HG02840 (cell line): ENCODE measurements at regions not wholly inside any gene's neighbourhood (a gene's known extent, or its start where the extent isn't known, plus 50 kb on each side); places are given as distances from the start of the nearest gene placed in this dataset.
"Not testable (repeated sequence)": the region's sequence is repeated elsewhere in the genome, so short reads cannot be mapped to it uniquely, and the experiment has no call there.

Source experiments
- ATAC-seq: cut with Tn5 transposase; IDR thresholded peaks from one replicate; pipeline ENCODE4 v1.9.1; 2021; ENCODE audit warnings: mild to moderate bottlenecking, moderate library complexity, moderate number of reproducible peaks; ENCODE audit not compliant: unreplicated experiment, low FRiP score

DNA sequence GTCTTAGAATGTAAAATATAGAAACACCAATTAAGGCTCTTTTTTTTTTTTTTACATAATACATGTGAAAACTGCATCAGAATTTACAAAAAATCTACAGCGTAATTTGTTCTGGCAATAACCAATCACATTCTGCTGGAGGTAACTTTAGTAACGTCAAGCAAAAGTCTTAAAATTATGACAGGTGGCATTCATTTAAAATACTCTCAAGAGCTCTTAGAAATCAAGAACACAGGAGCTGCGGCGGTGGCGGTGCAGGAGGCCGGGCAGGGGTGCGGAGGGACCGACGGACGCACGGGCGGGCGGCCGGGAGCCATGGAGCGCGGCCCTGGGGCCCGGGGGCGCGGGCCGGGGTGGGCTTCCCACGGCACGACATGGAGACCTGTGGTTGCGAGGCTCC lies 202.4 kb downstream of the USP22 start:
- ATAC-seq, result not testable (repeated sequence)

- not testable (repeated sequence) for ATAC-seq
Observed at GRCh38 chr17:20840987-20841865, 201.6 kb downstream of the USP22 start.

DNA sequence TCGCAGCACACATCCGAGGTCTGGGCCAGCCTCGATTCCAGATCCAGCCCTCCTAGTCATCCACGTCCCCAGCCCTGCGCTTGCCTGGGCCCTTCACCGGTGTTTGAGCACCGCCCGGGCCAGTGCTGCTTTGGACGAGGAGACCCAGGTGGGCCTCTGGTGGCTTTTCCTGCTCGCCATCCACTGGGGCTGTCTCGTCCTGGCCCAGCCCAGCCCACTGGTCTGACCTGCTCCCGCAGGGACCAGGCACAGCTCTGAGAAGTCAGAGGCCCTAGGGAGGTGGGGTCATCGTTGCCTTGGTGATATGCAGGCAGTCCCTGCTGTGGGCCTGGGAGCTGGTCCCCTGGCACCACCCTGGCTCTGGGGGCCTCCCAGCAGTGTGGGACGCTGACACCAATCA lies 200.8 kb downstream of the USP22 start:
- not testable (repeated sequence) for ATAC-seq

DNA sequence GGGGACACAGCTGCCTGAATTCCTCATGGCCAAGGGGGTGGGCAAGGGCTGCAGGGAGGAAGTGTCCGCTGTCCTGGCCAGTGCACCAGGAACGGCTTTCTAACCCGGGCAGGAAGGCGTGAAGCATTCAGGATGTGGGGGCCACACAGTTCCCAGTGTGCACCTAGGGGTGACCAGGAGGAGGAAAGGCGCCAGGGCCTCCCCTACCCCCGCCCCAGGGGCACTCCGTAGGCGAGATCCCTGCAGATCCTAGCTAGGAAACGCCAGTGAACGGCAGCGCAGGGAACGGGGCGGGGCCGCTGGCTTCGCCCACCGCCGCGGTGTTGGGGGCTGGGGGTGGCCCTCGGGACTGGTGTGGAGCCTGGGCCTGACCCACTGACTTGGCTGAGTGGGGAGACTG lies 199.6 kb downstream of the USP22 start:
- not testable (repeated sequence) for ATAC-seq

DNA sequence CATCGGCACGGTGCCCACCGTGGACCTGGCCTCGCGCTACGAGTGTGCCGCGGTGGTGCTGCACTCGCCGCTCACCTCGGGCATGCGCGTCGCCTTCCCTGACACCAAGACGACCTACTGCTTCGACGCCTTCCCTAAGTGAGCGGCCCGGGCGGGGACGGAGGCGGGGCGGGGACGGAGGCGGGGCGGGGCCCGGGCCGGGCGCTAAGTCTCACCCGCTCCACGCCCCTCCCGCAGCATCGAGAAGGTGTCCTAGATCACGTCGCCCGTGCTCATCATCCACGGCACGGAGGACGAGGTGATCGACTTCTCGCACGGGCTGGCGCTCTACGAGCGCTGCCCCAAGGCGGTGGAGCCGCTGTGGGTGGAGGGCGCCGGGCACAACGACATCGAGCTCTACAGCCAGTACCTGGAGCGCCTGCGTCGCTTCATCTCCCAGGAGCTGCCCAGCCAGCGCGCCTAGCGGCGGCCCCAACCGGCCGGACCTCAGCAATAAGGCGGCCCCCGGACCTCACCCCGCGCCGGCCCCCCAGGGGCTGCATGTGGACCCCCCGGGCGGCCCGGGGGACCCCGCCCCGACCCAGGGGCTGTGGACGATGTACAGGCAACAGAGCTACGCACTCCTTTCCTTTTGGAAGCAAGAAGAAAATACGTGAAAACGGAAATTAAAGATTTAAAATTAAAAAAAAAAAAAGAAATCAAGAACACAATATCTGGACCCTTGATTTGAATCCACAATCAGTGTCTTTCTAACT lies 198.8 kb downstream of the USP22 start:
- ATAC-seq, result not testable (repeated sequence)

DNA sequence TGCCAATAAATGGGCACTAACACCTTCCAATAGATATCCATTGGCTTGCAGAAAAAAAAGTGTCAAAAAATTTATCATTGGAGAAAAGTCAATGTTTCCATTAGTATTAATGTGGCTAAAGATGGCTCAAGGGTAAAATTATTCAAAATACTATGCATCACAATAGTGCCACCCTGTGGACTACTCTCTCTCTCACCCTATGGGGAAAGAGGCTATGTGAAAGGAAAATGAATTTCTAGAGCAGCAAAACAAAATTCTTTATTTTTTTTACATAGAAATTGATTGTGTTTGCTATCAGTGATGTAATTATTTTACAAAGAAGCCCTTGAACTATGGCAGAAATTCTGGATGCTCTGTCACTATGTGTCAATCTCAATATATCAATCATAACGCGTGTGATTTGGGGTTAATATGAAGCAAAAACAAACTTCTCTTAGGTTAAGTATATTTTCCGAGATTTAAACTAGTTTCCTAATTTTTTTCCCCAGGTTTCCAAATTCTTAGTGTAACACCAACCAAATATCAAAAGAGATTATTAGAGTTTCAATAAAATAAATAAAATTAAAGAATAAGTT lies 193.9 kb downstream of the USP22 start:
- not testable (repeated sequence) for ATAC-seq

- not testable (repeated sequence) for ATAC-seq
Observed at GRCh38 chr17:20851591-20852238, 191.1 kb downstream of the USP22 start.

DNA sequence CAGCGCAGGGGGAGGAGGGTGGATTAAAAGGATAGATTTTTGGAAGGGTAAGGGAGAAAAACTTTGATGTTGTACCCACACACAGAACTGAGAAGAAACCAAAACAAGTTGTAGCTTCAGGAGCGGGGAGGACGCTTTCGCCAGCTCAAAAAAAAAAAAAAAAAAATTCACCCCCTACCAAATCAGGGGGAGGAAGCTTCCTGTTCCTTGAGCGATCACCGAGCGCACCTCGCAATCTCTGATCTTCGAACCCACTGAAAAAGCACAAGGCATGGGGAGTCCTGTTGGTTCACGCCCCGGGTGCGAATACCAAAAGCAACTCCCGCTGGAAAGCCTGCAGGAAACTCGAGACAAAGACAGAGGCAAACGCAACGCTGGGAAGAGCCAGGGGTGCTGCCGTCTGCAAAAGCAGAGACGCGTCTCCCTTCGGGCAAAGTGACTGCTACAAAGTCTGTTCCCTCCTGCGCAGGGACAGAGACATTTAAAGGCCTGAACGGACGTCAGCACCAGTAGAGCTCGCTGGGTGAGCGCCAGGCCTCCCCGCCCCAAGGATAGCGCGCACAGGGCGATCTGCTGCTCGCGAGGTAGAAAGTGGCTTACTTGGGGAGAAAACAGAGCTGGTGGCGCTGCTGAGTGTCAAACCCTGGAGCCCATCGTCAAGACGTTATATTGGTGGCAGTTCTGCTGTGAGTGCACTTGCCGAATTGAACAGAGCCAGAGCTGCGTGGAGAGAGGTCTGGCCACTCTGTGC lies 190.4 kb downstream of the USP22 start:
- ATAC-seq, result no peak

- no peak for ATAC-seq
Observed at GRCh38 chr17:20852990-20853370, 189.8 kb downstream of the USP22 start.

- ATAC-seq, result not testable (repeated sequence)
Observed at GRCh38 chr17:20855910-20856470, 186.8 kb downstream of the USP22 start.

DNA sequence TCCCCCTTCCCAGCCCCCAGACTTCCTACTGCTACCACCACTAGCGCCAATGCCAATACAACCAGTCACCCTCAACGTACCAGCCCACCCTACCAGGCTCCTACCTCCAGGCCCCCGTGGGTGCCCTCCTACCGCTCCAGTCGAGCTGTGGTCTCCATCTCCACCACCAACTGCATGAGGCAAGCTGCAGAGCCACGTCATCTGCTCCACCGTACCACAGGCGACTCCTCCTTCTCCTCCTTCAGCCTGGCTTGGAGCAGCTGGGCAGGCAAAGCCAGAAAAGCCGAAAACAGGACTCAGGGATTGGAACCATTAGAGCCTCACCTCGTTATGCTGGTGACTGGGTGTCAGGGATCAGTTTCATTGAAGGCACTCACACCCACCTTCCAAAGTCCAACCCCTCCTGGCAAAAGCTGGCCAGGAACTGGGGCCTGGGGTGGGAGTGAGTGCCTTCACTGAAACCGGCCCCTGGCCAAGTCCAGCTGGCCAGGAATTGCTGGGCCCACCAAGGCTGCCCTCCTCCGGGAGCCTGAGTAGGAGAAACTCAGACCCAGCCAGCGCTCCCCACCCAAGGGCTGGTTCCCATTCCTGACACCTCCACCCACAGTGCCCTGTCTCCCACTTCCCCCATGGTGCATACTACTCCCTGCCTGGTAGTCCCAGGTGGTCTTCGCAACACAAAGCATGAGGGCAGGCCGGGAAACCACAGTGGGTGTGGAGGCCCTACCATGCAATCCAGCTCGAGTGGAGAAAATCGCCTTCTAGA lies 176.2 kb downstream of the USP22 start:
- not testable (repeated sequence) for ATAC-seq

GRCh38 chr17:20867436-20867937 lies 175.3 kb downstream of the USP22 start:
- not testable (repeated sequence) for ATAC-seq

- ATAC-seq, result not testable (repeated sequence)
Observed at GRCh38 chr17:20867938-20868661, 174.7 kb downstream of the USP22 start.

DNA sequence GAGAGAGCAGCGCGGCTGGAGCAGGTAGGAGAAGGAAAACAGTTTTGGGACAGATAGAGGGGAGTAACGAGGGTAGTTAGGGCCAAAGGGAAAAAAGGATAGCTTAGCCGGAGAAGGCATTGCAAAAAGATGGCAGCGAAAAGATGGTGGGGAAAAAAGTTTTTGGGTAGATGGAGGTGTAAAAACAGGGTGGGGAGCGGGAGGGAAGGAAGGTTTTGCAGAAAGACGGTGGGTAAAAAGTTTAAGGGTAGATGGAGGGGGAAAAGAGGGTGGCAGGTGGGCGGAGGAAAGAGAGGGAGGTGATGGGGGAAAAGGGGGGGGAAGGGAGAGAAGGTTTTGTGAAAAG lies 174.2 kb downstream of the USP22 start:
- ATAC-seq, result not testable (repeated sequence)

DNA sequence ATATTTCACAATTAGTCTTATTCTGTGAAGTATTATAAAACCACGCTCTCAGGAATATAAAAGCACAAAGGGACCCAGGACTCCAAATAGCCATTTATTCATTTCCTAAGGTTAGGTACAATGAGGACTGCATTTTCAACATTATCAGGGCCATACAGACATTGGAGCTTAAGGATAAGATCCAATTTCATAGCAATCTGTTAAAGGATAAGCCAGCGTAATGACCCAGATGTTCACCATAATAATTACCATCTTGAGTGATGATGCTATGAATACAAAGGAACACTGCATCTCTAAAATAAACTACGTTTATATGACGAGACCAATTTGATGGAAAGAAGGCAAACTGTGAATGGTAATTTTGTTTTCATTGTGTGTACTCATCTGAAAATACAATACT lies 169.6 kb downstream of the USP22 start:
- not testable (repeated sequence) for ATAC-seq

- not testable (repeated sequence) for ATAC-seq
Observed at GRCh38 chr17:20873688-20874328, 169.0 kb downstream of the USP22 start.

DNA sequence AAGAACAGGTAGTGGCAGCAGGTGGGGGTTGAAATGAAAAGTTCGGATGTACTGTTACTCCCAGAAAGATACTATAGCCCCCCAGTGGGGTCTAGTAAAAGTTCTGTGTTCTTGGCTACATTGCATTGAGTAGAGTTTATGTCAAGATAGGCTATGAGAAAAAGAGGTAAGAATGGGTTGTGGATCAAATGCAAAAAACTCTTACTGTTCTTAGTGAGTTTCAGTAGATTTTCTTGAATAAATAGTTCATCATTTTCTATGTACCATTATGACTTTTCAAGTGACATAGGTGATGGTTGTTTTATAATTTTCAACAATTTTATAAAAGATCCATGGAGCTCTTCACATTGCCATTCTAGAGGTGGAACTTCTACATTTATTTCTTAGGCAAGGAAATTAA lies 165.4 kb downstream of the USP22 start:
- ATAC-seq, result not testable (repeated sequence)

- no peak for ATAC-seq
Observed at GRCh38 chr17:20890338-20890737, 152.5 kb downstream of the USP22 start.
